UCSD-AML1 (cell line): ENCODE measurements at regions not wholly inside any gene's neighbourhood (a gene's known extent, or its start where the extent isn't known, plus 50 kb on each side); places are given as distances from the start of the nearest gene placed in this dataset.

Experiments
- DNase-seq: peaks from one replicate; lab custom pipeline; 2025; ENCODE audit not compliant: unreplicated experiment; lab: John Stamatoyannopoulos, UW

- DNase-seq, result no peak
Measured at GRCh38 chr4:153075836-153076518, 128.3 kb upstream of the TRIM2 start.

DNA sequence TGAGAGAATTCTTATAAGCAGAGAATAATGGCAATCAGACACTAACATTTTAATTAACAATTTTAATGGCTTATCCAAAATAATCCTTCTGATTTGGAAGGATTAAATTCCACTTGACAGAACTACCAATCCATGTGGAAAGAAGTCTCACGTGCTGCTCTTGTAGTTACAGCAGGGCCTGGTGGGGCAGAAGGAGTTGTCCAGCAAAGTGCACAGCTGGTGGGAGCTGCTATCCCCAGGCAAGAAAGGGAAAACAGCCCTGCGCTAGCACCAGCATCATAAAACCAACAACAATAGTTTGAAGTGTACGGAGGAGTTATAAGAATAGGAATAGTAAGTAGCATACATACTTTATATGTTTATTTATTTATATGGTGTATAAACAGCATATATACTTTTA lies 127.4 kb upstream of the TRIM2 start:
- no peak for DNase-seq

- DNase-seq, result peak; percentile 76
Measured at GRCh38 chr4:153079857-153080391, 124.3 kb upstream of the TRIM2 start.

- no peak for DNase-seq
Measured at GRCh38 chr4:153081006-153081580, 123.2 kb upstream of the TRIM2 start.

DNA sequence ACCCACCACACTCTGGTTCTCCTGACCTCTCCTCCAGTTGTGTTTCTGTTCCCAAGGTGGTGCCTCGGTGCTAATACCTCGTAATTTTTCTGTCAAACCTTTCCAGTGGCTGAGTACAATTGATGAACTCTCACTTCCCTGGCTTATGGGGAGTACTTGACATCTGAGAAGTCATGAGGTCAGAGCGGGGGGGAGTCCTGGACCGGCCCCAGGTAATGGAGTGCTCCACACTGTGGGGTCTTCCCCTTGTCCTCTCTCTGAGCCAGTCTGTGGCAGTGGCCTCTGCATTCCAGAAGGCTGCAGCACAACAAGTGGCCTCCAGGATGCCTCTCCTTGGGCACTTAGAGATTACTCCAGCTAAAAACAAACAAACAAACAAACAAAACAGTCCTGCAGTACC lies 122.5 kb upstream of the TRIM2 start:
- DNase-seq, result no peak

DNA sequence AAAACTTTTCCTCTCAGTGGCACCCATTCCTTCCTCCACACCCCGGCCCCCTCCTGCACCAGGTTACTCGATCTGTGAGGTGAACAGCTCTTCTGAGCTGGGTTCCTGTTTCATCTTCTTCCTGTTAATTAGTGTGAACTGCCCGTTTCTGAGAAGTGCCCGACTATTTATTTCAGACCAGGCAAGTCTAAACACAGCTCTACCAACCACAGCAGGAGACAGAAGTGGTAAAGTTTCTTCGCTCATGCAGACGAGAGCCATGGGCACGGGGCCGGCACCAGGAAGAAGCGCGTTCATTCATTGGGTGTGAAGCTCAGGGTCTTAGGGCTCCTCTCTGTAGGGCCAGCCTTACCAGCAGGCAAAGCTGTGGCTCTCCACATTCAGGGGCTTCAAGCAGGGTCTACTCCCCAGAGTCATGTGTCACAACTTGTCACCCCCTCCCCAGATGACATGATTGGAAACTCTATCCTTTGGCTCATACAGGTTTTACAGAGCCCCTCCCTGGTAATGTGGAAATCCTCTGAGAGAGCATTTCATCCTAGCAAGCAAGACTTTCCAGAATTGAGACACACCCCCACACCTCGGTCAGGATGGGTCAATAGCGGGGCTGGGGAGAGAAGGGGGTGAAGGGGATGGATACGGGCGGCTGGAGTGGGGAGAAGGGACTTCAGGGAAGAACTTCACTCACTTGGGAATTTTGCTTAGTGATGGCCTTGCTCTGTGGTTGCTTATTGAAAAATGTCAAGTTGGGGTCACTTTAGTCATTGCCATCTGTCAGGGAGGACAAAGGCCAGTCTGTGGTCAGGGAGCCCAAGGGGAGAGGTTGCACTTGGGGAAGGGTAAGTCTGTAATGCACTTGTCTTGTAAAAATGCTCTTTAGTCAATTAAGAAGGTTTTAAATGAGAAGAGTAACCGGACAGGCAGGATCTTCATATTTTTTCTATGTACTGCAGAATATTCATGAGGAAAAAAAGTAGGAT lies 121.6 kb upstream of the TRIM2 start:
- peak; percentile 49 for DNase-seq

- peak; percentile 54 for DNase-seq
Measured at GRCh38 chr4:153083447-153083947, 120.7 kb upstream of the TRIM2 start.

DNA sequence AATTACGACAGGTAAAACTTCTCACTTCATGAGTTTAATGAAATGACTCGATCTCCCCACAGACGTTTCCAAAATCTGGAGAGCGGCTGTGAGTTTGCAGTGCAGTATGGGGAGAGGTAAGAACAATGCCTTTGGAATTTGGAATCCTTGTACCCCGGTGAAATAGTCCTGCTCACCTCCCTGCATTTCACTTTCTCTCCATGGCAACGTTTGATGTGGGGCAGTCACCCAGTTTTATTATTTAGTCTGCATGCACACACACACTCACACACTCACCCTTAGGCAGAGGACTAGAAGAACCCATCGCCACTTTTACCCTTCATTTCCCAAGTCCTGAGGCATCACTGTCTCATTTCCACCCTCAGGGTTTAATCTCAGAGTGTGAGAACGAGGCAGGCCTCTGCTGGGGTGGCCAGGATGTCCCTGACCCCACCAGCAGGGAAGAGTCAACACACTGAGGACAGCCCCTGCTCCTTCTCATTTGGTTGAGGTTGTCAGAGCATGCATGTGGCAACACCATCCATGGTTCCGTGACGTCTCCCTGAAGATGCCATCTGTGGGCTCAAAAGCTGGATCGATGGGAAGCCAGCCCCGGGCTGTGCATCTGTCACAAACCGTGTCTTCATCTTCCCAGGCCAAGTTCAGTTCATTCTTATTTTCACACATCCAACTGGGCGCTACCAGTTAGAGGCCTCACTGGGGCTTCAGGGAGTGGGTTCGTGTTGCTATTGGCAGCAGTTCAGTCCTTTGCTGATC lies 119.8 kb upstream of the TRIM2 start:
- DNase-seq, result no peak

GRCh38 chr4:153084980-153085630 lies 119.1 kb upstream of the TRIM2 start:
- peak; percentile 81 for DNase-seq

- no peak for DNase-seq
Measured at GRCh38 chr4:153087671-153088194, 116.5 kb upstream of the TRIM2 start.

DNA sequence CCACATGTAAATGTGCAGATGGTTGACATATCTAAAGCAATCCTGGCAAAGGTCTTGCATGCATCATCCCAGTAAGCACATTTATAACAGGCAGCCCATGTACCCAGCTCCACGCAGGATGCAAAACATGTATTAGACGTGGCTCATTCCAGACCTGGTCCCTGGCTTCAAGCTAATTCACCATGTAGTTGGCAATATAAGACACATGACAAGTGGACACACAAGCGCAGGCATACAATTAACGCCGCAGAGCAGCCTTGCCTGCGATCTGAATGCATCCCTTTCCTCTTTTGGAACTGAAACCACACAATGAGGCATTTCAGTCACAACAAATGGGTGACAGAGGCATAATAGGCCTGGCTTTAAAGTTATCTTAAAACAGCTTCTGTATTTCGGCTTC lies 114.5 kb upstream of the TRIM2 start:
- no peak for DNase-seq

GRCh38 chr4:153090181-153090580 lies 114.1 kb upstream of the TRIM2 start:
- no peak for DNase-seq

DNA sequence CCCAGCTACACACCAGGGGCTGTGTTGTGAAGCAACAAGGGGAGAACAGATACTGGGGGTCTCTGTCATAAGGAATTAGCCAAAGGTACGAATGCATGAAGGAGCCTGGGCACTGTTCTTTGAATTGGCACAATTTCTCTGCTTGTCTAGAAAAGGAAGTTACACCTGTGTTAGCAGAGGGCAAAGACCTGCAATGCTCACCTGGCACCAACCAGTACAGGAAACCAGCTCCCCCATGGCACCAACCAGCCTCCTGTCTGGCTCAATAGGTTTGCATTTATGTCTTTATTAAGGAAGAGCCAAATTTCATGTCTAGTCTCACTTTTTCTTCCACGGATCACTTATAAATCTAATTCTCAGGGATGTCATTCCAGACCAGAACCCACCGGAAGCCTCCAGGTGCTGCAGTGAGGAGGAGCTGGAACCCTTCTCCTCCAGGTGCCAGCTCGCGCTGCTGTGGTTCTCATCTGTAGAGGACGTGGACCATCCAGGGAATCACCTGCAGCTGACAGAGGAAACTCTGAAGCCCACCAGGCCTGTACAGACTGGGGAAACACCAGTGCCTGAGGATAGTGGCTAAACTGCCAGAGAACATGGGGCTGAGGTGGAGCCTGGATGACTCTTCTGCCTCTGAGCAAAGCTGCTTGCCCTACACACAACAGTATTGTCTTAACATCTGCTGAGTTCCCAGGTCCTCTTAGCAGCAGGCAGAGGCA lies 113.4 kb upstream of the TRIM2 start:
- DNase-seq, result no peak

DNA sequence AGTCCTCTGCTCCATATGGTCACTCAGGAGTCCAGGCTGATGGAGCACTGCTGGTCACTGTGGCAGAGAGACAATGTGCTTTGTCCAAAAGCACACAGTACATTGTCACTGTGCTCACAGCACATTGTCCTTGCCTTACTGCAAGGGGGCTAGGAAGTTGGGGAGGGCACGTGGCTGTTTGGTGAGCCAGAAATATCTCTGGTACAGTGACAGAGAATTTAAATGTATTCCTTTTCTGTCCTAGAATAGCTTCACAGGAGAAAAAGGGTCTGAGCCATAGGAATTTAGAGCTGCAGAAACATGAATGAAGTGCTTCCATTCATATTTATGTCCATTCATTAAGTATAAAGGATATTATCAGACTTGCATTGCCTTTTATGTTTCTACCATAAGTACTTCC lies 110.8 kb upstream of the TRIM2 start:
- no peak for DNase-seq

- DNase-seq, result no peak
Measured at GRCh38 chr4:153093802-153094201, 110.4 kb upstream of the TRIM2 start.

DNA sequence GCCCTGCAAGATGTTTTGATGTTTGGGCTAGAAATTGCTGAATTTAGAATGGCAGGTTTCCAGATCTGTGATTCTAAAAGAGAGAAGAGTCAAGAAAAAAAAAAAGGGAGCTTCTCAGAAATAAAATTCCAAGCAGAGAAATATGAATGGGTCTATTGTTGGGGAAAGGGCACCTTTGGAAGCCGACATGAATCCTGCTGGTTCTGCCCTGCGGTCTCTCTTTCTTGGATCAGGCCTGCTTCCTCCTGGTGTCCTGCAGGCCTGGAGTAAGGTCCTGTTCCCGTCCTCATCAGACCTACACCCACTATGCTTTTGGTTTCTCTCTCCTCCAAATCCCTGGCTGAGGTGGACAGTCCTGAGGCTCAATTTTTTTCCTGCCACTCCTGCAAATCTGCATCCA lies 109.8 kb upstream of the TRIM2 start:
- no peak for DNase-seq

DNA sequence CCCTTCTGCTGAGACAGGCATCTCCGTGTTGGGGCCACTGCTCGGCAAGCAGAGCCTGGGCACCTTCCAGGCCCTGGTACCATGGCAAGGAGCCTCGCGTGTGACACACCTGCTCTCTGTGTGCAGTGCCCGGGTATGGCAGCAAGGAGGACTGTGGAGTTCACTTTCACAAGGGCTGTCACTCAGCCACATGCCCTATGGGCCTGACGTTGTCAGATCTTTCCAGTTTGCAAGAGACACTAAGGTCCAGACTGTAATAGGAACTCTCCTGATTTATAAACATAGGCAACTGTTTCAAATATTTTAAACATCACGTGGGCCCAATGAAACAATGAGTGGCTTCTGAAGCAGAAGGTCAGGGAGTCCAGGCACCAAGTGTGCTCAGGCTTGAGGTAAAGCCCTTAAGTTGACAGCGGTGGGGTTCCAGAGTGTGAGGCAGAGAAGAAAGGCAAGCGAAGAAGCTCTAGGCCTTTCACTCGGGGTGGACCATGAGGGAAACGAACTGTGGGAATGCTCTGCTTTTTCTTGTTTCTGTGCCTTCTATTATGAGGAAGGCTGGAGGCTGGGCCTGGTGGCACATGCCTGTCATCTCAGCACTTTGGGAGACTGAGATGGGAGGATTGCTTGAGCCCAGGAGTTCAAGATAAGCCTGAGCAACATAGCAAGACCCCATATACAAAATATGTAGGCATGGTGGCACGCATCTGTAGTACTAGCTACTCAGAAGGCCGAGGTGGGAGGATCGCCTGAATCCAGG lies 108.6 kb upstream of the TRIM2 start:
- no peak for DNase-seq

DNA sequence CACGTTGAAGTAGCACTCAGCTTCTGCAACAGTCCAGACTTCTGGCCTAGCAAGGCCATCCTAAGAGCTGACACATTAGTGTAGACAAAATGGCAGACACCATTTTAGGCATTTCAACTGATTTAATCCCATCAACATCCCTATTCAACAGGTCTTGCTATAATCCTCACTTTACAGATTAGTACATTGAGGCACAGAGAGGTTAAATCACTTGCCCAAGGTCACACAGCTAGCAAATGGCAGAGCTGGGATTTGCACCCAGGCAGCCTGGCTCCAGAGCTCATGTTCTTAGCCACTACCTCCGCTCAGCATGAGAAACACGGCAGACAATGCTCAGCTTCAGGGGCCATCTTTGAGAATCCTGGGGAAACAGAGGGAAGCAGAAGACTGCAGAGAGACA lies 107.9 kb upstream of the TRIM2 start:
- DNase-seq, result no peak

DNA sequence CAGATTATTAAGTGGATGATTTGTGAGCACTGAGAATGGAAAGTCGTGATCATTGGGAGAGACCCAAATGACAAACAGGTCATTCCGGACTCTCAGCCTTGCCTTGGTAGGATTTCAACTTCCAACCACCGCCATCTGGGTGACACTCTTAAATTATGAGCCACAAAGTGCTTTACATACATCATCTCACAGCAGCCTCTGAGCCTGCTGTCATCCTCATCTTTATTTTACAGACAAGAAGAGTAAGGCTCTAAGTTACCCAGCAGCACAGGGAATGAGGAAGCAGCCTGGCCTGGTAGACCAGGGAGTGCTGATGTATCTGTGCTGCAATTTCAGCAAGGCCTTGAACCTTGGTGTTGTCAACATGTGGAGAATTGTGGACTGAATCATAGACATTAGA lies 105.8 kb upstream of the TRIM2 start:
- no peak for DNase-seq
